Mammary epithelial cell (primary cell): ENCODE measurements at regions not wholly inside any gene's neighbourhood (a gene's known extent, or its start where the extent isn't known, plus 50 kb on each side); places are given as distances from the start of the nearest gene placed in this dataset.

Experiments
- EZH2 ChIP-seq: IDR thresholded peaks from 2 replicates; pipeline ENCODE4 v1.6.1; 2012; ENCODE audit warnings: low read length, inconsistent platforms, borderline replicate concordance
- TF ChIP-seq, protein P1 (sequence below), 2 donors: IDR thresholded peaks in 1 of 2; conservative IDR thresholded peaks in 1 of 2; 2 replicates each; pipeline ENCODE4 v1.5.1; 2011 to 2012; ENCODE audit warnings: inconsistent platforms in 2 of 2, low read length in 2 of 2, mild to moderate bottlenecking in 2 of 2, control low read depth in 1 of 2, low read depth in 1 of 2; ENCODE audit not compliant: insufficient read depth in 1 of 2; ENCODE audit errors: extremely low read depth in 1 of 2

DNA sequence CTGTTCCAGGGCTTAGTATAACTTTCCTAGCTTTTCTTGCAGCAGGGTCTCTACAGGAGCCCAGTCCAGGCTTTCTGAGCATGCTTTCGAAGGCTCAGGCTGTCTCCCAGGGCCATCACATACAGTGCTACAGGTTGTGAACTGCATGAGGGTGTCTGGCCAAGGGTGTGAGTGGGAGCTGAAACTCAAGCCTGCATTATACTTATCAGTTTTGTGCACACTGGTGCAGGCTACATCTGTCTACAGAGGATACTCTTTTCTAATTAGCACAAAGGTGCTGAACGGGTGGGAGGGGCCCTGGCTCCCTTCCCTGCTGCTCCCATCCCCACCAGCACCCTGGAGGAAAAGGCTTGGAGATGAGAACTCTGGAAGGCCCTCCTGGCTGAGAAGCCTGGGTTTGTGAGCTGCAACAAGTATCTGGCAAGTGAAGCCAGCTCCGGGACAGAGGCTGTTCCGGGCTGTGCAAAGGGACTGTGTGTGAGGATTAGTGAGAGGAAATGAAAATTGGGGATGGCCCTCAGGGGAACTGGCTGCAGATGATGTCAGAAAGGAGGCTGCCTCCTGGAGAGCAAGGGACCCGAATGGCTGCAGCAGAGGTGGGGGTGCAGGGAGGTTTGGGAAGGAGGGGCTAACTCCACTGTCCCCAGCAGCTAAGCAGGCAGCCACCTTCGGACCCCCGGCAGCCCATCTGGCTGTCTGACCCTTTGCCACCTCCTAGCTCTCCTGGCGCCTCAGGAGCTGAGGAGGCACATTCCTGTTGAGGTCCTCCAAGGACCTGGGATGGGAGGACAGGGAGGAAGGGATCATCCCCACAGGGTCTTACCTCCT lies 68.5 kb downstream of the EFNB1 start:
- TF ChIP-seq, protein P1, sequence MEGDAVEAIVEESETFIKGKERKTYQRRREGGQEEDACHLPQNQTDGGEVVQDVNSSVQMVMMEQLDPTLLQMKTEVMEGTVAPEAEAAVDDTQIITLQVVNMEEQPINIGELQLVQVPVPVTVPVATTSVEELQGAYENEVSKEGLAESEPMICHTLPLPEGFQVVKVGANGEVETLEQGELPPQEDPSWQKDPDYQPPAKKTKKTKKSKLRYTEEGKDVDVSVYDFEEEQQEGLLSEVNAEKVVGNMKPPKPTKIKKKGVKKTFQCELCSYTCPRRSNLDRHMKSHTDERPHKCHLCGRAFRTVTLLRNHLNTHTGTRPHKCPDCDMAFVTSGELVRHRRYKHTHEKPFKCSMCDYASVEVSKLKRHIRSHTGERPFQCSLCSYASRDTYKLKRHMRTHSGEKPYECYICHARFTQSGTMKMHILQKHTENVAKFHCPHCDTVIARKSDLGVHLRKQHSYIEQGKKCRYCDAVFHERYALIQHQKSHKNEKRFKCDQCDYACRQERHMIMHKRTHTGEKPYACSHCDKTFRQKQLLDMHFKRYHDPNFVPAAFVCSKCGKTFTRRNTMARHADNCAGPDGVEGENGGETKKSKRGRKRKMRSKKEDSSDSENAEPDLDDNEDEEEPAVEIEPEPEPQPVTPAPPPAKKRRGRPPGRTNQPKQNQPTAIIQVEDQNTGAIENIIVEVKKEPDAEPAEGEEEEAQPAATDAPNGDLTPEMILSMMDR (conservative IDR thresholded peaks at IDR 0.05 in 1 of 2, IDR thresholded peaks at IDR 0.05 in 1 of 2; ENCODE audit: extremely low read depth in 1 of 2, insufficient read depth in 1 of 2, low read depth in 1 of 2, low read length in 2 of 2) = no peak
- no peak for TF ChIP-seq EZH2
